ENCODE measurements at regions not wholly inside any gene's neighbourhood (a gene's known extent, or its start where the extent isn't known, plus 50 kb on each side); places are given as distances from the start of the nearest gene placed in this dataset.

DNA sequence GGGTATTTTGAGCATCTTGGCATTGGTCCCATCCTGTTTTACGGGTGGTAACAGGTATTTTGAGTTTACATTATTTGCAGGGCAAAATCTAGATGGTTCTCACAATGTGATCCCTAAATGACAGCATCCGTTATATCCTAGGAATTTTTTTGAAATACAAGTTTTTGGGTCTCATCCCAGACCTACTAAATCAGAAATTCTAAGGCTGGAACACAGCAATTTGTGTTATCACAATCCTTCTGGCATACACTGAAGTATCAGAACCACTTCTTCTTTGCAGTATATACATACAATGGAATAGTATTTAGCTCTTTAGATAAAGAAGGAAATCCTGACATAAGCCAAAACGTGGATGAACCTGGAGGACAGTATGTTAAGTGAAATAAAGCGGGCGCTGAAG is 104.1 kb upstream of the LSM6 start:
- Histone ChIP-seq H3K36me3 (ENCODE audit: control insufficient read depth in 2 of 2, extremely low read depth in 1 of 2, insufficient read depth in 2 of 2, low read length in 2 of 2) (no peaks in the 10 kb centered on the region), H3K9ac (ENCODE audit: control insufficient read depth, extremely low read depth, insufficient read depth, low read length) (no peak overlapping the region), H3K4me3 (ENCODE audit: control insufficient read depth in 2 of 3, extremely low read depth in 1 of 3, insufficient read depth in 2 of 3, low read depth in 1 of 3, low read length in 3 of 3) (no peak overlapping the region), H3K27me3 (ENCODE audit: control insufficient read depth, extremely low read depth, insufficient read depth, low read length) (no peaks in the 10 kb centered on the region), H3K27ac (ENCODE audit: control insufficient read depth, insufficient read depth, low read length) (no peak overlapping the region), H3K4me2 (ENCODE audit: control insufficient read depth, extremely low read depth, insufficient read depth, low read depth, low read length) (no peak overlapping the region), H3K9me3 (ENCODE audit: control insufficient read depth, low read depth, low read length) (no peaks in the 10 kb centered on the region), H3K79me2 (ENCODE audit: control insufficient read depth, insufficient read depth, low read length) (no peaks in the 10 kb centered on the region), H2AFZ (ENCODE audit: control insufficient read depth, low read length) (no peak overlapping the region), H4K20me1 (ENCODE audit: control insufficient read depth, extremely low read depth, insufficient read depth, low read length) (no peaks in the 10 kb centered on the region), H3K9me1 (ENCODE audit: control insufficient read depth, extremely low read depth, insufficient read depth, low read length) (no peaks in the 10 kb centered on the region), H3K4me1 (ENCODE audit: control insufficient read depth, extremely low read depth, insufficient read depth, low read length) (no peaks in the 10 kb centered on the region)
- no peak for TF ChIP-seq EZH2 (IDR thresholded peaks at IDR 0.05; ENCODE audit: low read length)
- TF ChIP-seq, protein P1, sequence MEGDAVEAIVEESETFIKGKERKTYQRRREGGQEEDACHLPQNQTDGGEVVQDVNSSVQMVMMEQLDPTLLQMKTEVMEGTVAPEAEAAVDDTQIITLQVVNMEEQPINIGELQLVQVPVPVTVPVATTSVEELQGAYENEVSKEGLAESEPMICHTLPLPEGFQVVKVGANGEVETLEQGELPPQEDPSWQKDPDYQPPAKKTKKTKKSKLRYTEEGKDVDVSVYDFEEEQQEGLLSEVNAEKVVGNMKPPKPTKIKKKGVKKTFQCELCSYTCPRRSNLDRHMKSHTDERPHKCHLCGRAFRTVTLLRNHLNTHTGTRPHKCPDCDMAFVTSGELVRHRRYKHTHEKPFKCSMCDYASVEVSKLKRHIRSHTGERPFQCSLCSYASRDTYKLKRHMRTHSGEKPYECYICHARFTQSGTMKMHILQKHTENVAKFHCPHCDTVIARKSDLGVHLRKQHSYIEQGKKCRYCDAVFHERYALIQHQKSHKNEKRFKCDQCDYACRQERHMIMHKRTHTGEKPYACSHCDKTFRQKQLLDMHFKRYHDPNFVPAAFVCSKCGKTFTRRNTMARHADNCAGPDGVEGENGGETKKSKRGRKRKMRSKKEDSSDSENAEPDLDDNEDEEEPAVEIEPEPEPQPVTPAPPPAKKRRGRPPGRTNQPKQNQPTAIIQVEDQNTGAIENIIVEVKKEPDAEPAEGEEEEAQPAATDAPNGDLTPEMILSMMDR (optimal IDR thresholded peaks at IDR 0.05 in 1 of 3, IDR thresholded peaks at IDR 0.05 in 1 of 3, conservative IDR thresholded peaks at IDR 0.05 in 1 of 3; ENCODE audit: extremely low read depth in 1 of 3, insufficient read depth in 2 of 3, low read length in 3 of 3), result no peak
- no peak for DNase-seq (ENCODE audit: low read depth, low spot score)
- no peak for FAIRE-seq
- dilution Hi-C loops (cut with MboI; ENCODE audit: extremely low pct_ligation_motif_present, low sequenced_read_pairs), result no loop called here

DNA sequence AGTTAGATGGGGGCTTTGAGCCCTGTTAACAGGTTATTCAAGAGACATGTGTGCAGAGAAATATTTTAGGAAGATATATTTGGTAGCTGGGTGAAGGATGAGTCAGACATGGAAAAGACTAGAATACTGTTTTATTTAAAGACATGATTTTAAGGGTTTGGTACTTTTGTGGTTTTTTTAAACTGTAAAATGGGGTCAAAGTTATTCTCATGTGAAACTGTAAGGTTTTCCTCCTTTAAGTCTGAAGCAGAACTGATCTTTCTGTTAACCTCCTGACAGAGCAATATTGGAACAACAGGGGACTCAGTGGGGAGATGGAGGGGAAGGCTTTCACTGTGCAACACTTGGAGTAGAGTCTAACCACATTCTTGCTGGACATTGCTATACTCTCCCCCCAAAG is 112.4 kb upstream of the LSM6 start:
- dilution Hi-C loops (cut with MboI; ENCODE audit: extremely low pct_ligation_motif_present, low sequenced_read_pairs), result no loop called here
- Histone ChIP-seq H3K4me1 (ENCODE audit: control insufficient read depth, extremely low read depth, insufficient read depth, low read length) (no peaks in the 10 kb centered on the region), H3K4me3 (ENCODE audit: control insufficient read depth in 2 of 3, extremely low read depth in 1 of 3, insufficient read depth in 2 of 3, low read depth in 1 of 3, low read length in 3 of 3) (no peak overlapping the region), H3K27me3 (ENCODE audit: control insufficient read depth, extremely low read depth, insufficient read depth, low read length) (no peaks in the 10 kb centered on the region), H3K36me3 (ENCODE audit: control insufficient read depth in 2 of 2, extremely low read depth in 1 of 2, insufficient read depth in 2 of 2, low read length in 2 of 2) (no peaks in the 10 kb centered on the region), H4K20me1 (ENCODE audit: control insufficient read depth, extremely low read depth, insufficient read depth, low read length) (no peaks in the 10 kb centered on the region), H3K9ac (ENCODE audit: control insufficient read depth, extremely low read depth, insufficient read depth, low read length) (no peak overlapping the region), H3K79me2 (ENCODE audit: control insufficient read depth, insufficient read depth, low read length) (no peaks in the 10 kb centered on the region), H3K27ac (ENCODE audit: control insufficient read depth, insufficient read depth, low read length) (no peak overlapping the region), H3K9me3 (ENCODE audit: control insufficient read depth, low read depth, low read length) (no peaks in the 10 kb centered on the region), H2AFZ (ENCODE audit: control insufficient read depth, low read length) (no peak overlapping the region), H3K9me1 (ENCODE audit: control insufficient read depth, extremely low read depth, insufficient read depth, low read length) (no peaks in the 10 kb centered on the region), H3K4me2 (ENCODE audit: control insufficient read depth, extremely low read depth, insufficient read depth, low read depth, low read length) (no peak overlapping the region)
- no peak for DNase-seq (ENCODE audit: low read depth, low spot score)
- no peak for FAIRE-seq
- no peak for TF ChIP-seq EZH2 (IDR thresholded peaks at IDR 0.05; ENCODE audit: low read length)
- TF ChIP-seq, protein P1 (optimal IDR thresholded peaks at IDR 0.05 in 1 of 3, IDR thresholded peaks at IDR 0.05 in 1 of 3, conservative IDR thresholded peaks at IDR 0.05 in 1 of 3; ENCODE audit: extremely low read depth in 1 of 3, insufficient read depth in 2 of 3, low read length in 3 of 3), result no peak

Measured in keratinocyte (primary cell).